ENCODE measurements at regions not wholly inside any gene's neighbourhood (a gene's known extent, or its start where the extent isn't known, plus 50 kb on each side); places are given as distances from the start of the nearest gene placed in this dataset.

GRCh38 chr9:99752417-99753109 is 69.1 kb upstream of the NR4A3 start:
- peak; percentile 85 to 89 for DNase-seq (ENCODE audit: low read depth in 2 of 2)

GRCh38 chr9:99753436-99753835 is 68.2 kb upstream of the NR4A3 start:
- DNase-seq (ENCODE audit: low read depth in 2 of 2) = no peak

- no peak for DNase-seq (ENCODE audit: low read depth in 2 of 2)
Measured at GRCh38 chr9:99760421-99760820, 61.3 kb upstream of the NR4A3 start.

DNA sequence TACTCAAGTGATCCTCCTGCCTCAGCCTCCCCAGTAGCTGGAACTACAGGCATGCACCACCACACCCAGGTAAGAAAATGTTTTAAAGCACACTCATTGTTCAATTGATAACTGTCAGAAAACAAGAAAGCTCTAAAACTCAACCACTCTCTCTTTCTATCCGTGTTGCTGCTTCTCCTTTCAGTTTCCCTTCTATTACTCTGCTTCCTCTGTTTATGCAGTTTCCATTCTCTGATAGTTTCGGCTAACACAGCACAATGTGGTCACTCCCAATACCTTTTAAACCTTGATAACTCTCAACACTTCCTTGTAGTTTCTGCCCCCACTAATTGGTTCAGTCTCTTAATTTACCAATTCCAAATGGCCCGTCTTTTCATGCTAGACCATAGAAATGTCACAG is 59.2 kb upstream of the NR4A3 start:
- no peak for DNase-seq (ENCODE audit: low read depth in 2 of 2)

All from fibroblast of skin of left biceps (primary cell).